Peyer's patch (tissue), 4 donors: ENCODE measurements at regions not wholly inside any gene's neighbourhood (a gene's known extent, or its start where the extent isn't known, plus 50 kb on each side); places are given as distances from the start of the nearest gene placed in this dataset.
"Not testable (repeated sequence)": the region's sequence is repeated elsewhere in the genome, so short reads cannot be mapped to it uniquely, and the experiment has no call there.

Source experiments
- POLR2A ChIP-seq, 2 donors: fragments of 450-650 bp; IDR thresholded peaks; one replicate each; pipeline ENCODE4 v1.5.1; 2017; ENCODE audit warnings: antibody characterized with exemption in 2 of 2, mild to moderate bottlenecking in 2 of 2, moderate library complexity in 2 of 2
- TF ChIP-seq, protein P1 (sequence below), 6 experiments: fragments of 450-650 bp in 4 of 6; fragments of 200-600 bp in 2 of 6; sonication (generic) in 1 of 6; IDR thresholded peaks; one replicate each; pipeline ENCODE4 v1.5.1; 2017 to 2019; ENCODE audit warnings: antibody characterized with exemption in 6 of 6, mild to moderate bottlenecking in 3 of 6, moderate library complexity in 1 of 6

DNA sequence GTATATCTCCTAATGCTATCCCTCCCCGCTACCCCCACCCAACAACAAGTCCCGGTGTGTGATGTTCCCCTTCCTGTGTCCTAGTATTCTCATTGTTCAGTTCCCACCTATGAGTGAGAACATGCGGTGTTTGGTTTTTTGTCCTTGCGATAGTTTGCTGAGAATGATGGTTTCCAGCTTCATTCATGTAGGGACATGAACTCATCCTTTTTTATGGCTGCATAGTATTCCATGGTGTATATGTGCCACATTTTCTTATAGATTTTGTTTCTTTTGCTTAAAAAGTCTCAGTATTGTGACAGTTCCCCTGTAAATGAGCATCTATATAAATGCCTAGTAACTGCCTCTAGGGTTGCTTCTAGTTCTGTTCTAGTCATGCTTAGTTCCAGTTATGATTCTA lies 153.0 kb upstream of the EOLA2 start:
- TF ChIP-seq, protein P1, sequence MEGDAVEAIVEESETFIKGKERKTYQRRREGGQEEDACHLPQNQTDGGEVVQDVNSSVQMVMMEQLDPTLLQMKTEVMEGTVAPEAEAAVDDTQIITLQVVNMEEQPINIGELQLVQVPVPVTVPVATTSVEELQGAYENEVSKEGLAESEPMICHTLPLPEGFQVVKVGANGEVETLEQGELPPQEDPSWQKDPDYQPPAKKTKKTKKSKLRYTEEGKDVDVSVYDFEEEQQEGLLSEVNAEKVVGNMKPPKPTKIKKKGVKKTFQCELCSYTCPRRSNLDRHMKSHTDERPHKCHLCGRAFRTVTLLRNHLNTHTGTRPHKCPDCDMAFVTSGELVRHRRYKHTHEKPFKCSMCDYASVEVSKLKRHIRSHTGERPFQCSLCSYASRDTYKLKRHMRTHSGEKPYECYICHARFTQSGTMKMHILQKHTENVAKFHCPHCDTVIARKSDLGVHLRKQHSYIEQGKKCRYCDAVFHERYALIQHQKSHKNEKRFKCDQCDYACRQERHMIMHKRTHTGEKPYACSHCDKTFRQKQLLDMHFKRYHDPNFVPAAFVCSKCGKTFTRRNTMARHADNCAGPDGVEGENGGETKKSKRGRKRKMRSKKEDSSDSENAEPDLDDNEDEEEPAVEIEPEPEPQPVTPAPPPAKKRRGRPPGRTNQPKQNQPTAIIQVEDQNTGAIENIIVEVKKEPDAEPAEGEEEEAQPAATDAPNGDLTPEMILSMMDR (IDR thresholded peaks at IDR 0.05), result not testable (repeated sequence)
- TF ChIP-seq POLR2A (IDR thresholded peaks at IDR 0.05), result not testable (repeated sequence)
